Chondrocyte (in vitro differentiated cells): ENCODE measurements at regions not wholly inside any gene's neighbourhood (a gene's known extent, or its start where the extent isn't known, plus 50 kb on each side); places are given as distances from the start of the nearest gene placed in this dataset.

Experiments
- DNase-seq: peaks from one replicate; pipeline ENCODE4 v3.0.0; 2021; ENCODE audit warnings: mixed read lengths, low spot score
- H3K27ac Mint-ChIP-seq: one replicate; pipeline ENCODE4 v1.8.0; 2021; ENCODE audit warnings: mild to moderate bottlenecking, moderate library complexity, mixed read lengths; ENCODE audit not compliant: unreplicated experiment
- H3K27me3 Mint-ChIP-seq: 2 replicates; pipeline ENCODE4 v1.8.0; 2021; ENCODE audit warnings: low read depth, mixed read lengths
- H3K36me3 Mint-ChIP-seq: 2 replicates; pipeline ENCODE4 v1.8.0; 2021; ENCODE audit warnings: low read depth, mixed read lengths
- H3K4me1 Mint-ChIP-seq: 2 replicates; pipeline ENCODE4 v1.8.0; 2021; ENCODE audit warnings: low read depth, mild to moderate bottlenecking, mixed read lengths
- H3K4me3 Mint-ChIP-seq: one replicate; pipeline ENCODE4 v1.8.0; 2021; ENCODE audit warnings: mild to moderate bottlenecking, moderate library complexity, mixed read lengths; ENCODE audit not compliant: unreplicated experiment
- H3K9me3 Mint-ChIP-seq: 2 replicates; pipeline ENCODE4 v1.8.0; 2021; ENCODE audit warnings: low read depth, mixed read lengths
- CTCF ChIP-seq: fragments of 200-600 bp; sonication (generic); IDR thresholded peaks from 2 replicates; pipeline ENCODE4 v1.5.0; 2021; ENCODE audit warnings: antibody characterized with exemption, mild to moderate bottlenecking, moderate library complexity

- Mint-ChIP-seq H3K4me3 (no peak overlapping the region), H3K27ac (no peak overlapping the region), H3K36me3 (no peaks in the 10 kb centered on the region), H3K27me3 (no peaks in the 10 kb centered on the region), H3K9me3 (no peaks in the 10 kb centered on the region), H3K4me1 (peaks cover 13% of the 10 kb centered on the region)
- no peak for TF ChIP-seq CTCF
- no peak for DNase-seq
Measured at GRCh38 chr3:139119331-139120025, 74.8 kb upstream of the PRR23C start.

- TF ChIP-seq CTCF = no peak
- Mint-ChIP-seq H3K36me3 (no peaks in the 10 kb centered on the region), H3K27me3 (no peaks in the 10 kb centered on the region), H3K4me1 (peaks cover 13% of the 10 kb centered on the region), H3K4me3 (no peak overlapping the region), H3K9me3 (no peaks in the 10 kb centered on the region), H3K27ac (peak overlapping the region; percentile 69)
- no peak for DNase-seq
Measured at GRCh38 chr3:139120086-139121056, 75.7 kb upstream of the PRR23C start.

GRCh38 chr3:139121513-139122220 is 77.0 kb upstream of the PRR23C start:
- no peak for DNase-seq
- no peak for TF ChIP-seq CTCF
- peaks cover 12% of the 10 kb centered on the region for H3K4me1 Mint-ChIP-seq

GRCh38 chr3:139122221-139122581 is 77.5 kb upstream of the PRR23C start:
- H3K4me3 Mint-ChIP-seq = no peak overlapping the region
- no peaks in the 10 kb centered on the region for H3K36me3 Mint-ChIP-seq
- H3K9me3 Mint-ChIP-seq = no peaks in the 10 kb centered on the region
- H3K27ac Mint-ChIP-seq = no peak overlapping the region
- no peak for TF ChIP-seq CTCF
- DNase-seq = no peak
- H3K27me3 Mint-ChIP-seq = no peaks in the 10 kb centered on the region
- peaks cover 10% of the 10 kb centered on the region for H3K4me1 Mint-ChIP-seq

More at GRCh38 chr3:139121513-139122220, 77.0 kb upstream of the PRR23C start:
- Mint-ChIP-seq H3K4me3 (no peak overlapping the region), H3K9me3 (no peaks in the 10 kb centered on the region), H3K36me3 (no peaks in the 10 kb centered on the region), H3K27me3 (no peaks in the 10 kb centered on the region), H3K27ac (no peak overlapping the region)

- no peaks in the 10 kb centered on the region for H3K27me3 Mint-ChIP-seq
- peaks cover 10% of the 10 kb centered on the region for H3K4me1 Mint-ChIP-seq
- no peaks in the 10 kb centered on the region for H3K36me3 Mint-ChIP-seq
- no peak for DNase-seq
- H3K4me3 Mint-ChIP-seq = no peak overlapping the region
- H3K27ac Mint-ChIP-seq = no peak overlapping the region
- no peak for TF ChIP-seq CTCF
- no peaks in the 10 kb centered on the region for H3K9me3 Mint-ChIP-seq
Measured at GRCh38 chr3:139122612-139123011, 77.9 kb upstream of the PRR23C start.
